Calu3 (cell line): ENCODE measurements at regions not wholly inside any gene's neighbourhood (a gene's known extent, or its start where the extent isn't known, plus 50 kb on each side); places are given as distances from the start of the nearest gene placed in this dataset.

ENCODE experiments used
- BruUV-seq: library from RNA; stranded (reverse); fragments of 400-500 nt; replicated peaks from 2 replicates; lab custom pipeline; 2021; lab: Mats Ljungman, UMichigan
- CTCF ChIA-PET: fragments of 300-600 bp; sonication (Branson Sonifier 250); formaldehyde crosslinking; loops from one replicate; lab custom pipeline; 2022; ENCODE audit warnings: antibody characterized with exemption; lab: Charles Lee
- DNase-seq: peaks from one replicate; pipeline ENCODE4 v3.0.0; 2022
- H3K27ac Mint-ChIP-seq: one replicate; pipeline ENCODE4 v1.8.0; 2022; ENCODE audit warnings: mixed read lengths; ENCODE audit not compliant: unreplicated experiment
- H3K27me3 Mint-ChIP-seq: one replicate; pipeline ENCODE4 v1.8.0; 2022; ENCODE audit warnings: mixed read lengths; ENCODE audit not compliant: unreplicated experiment
- H3K36me3 Mint-ChIP-seq: one replicate; pipeline ENCODE4 v1.8.0; 2022; ENCODE audit warnings: mild to moderate bottlenecking, moderate library complexity, mixed read lengths; ENCODE audit not compliant: insufficient read depth, unreplicated experiment
- H3K4me1 Mint-ChIP-seq: one replicate; pipeline ENCODE4 v1.8.0; 2022; ENCODE audit warnings: mild to moderate bottlenecking, low read depth, mixed read lengths; ENCODE audit not compliant: unreplicated experiment
- H3K4me3 Mint-ChIP-seq: one replicate; pipeline ENCODE4 v1.8.0; 2022; ENCODE audit warnings: mild to moderate bottlenecking, low read depth, moderate library complexity, mixed read lengths; ENCODE audit not compliant: unreplicated experiment
- H3K9me3 Mint-ChIP-seq: one replicate; pipeline ENCODE4 v1.8.0; 2022; ENCODE audit warnings: low read depth, mixed read lengths; ENCODE audit not compliant: unreplicated experiment
- intact Hi-C: fragments of 100-400 bp; cut with micrococcal nuclease; formaldehyde crosslinking; loops from one replicate; pipeline ENCODE4 v1.10.0; 2022; ENCODE audit not compliant: unreplicated experiment
- TF ChIP-seq, protein P1 (sequence below): fragments of 200-600 bp; IDR thresholded peaks from one replicate; pipeline ENCODE4 v1.8.0; 2022; ENCODE audit warnings: antibody characterized with exemption; ENCODE audit not compliant: unreplicated experiment

GRCh38 chr2:240341064-240341463 is 94.4 kb upstream of the GPC1 start:
- Mint-ChIP-seq H3K36me3 (no peaks in the 10 kb centered on the region), H3K4me1 (no peaks in the 10 kb centered on the region), H3K27me3 (peaks cover 37% of the 10 kb centered on the region), H3K9me3 (peaks cover 6% of the 10 kb centered on the region), H3K4me3 (no peak overlapping the region), H3K27ac (no peak overlapping the region)
- CTCF ChIA-PET, result interaction anchor here (0.6 kb wide), 1 partner anchor 108 kb away, joined by 22 read pairs; no protein-coding TSS in a partner anchor
- no TSS peak for BruUV-seq
- TF ChIP-seq, protein P1, sequence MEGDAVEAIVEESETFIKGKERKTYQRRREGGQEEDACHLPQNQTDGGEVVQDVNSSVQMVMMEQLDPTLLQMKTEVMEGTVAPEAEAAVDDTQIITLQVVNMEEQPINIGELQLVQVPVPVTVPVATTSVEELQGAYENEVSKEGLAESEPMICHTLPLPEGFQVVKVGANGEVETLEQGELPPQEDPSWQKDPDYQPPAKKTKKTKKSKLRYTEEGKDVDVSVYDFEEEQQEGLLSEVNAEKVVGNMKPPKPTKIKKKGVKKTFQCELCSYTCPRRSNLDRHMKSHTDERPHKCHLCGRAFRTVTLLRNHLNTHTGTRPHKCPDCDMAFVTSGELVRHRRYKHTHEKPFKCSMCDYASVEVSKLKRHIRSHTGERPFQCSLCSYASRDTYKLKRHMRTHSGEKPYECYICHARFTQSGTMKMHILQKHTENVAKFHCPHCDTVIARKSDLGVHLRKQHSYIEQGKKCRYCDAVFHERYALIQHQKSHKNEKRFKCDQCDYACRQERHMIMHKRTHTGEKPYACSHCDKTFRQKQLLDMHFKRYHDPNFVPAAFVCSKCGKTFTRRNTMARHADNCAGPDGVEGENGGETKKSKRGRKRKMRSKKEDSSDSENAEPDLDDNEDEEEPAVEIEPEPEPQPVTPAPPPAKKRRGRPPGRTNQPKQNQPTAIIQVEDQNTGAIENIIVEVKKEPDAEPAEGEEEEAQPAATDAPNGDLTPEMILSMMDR, result no peak
- intact Hi-C loops, result no loop called here
- no peak for DNase-seq

- H3K4me1 Mint-ChIP-seq, result no peaks in the 10 kb centered on the region
- H3K9me3 Mint-ChIP-seq, result peaks cover 6% of the 10 kb centered on the region
- no peak overlapping the region for H3K27ac Mint-ChIP-seq
- no peak overlapping the region for H3K4me3 Mint-ChIP-seq
- H3K27me3 Mint-ChIP-seq, result peaks cover 18% of the 10 kb centered on the region
- DNase-seq, result no peak
- intact Hi-C loops, result no loop called here
- no TSS peak for BruUV-seq
- CTCF ChIA-PET, result no interaction called here
- H3K36me3 Mint-ChIP-seq, result no peaks in the 10 kb centered on the region
- TF ChIP-seq, protein P1, result no peak
Measured at GRCh38 chr2:240343548-240343947, 91.9 kb upstream of the GPC1 start.

- TF ChIP-seq, protein P1, result no peak
- no peak for DNase-seq
- BruUV-seq, result no TSS peak
- CTCF ChIA-PET, result no interaction called here
- no peak overlapping the region for H3K27ac Mint-ChIP-seq
- H3K4me1 Mint-ChIP-seq, result no peaks in the 10 kb centered on the region
- no peaks in the 10 kb centered on the region for H3K36me3 Mint-ChIP-seq
- intact Hi-C loops, result no loop called here
- H3K9me3 Mint-ChIP-seq, result peaks cover 6% of the 10 kb centered on the region
- no peak overlapping the region for H3K4me3 Mint-ChIP-seq
- H3K27me3 Mint-ChIP-seq, result peaks cover 17% of the 10 kb centered on the region
Measured at GRCh38 chr2:240344904-240345303, 90.6 kb upstream of the GPC1 start.

GRCh38 chr2:240346015-240346752 is 89.3 kb upstream of the GPC1 start:
- Mint-ChIP-seq H3K27me3 (peaks cover 29% of the 10 kb centered on the region), H3K4me1 (no peaks in the 10 kb centered on the region), H3K9me3 (peaks cover 6% of the 10 kb centered on the region), H3K36me3 (no peaks in the 10 kb centered on the region), H3K4me3 (no peak overlapping the region), H3K27ac (no peak overlapping the region)
- intact Hi-C loops, result no loop called here
- CTCF ChIA-PET, result no interaction called here
- TF ChIP-seq, protein P1, result no peak
- no peak for DNase-seq
- BruUV-seq, result no TSS peak
